ENCODE measurements at regions not wholly inside any gene's neighbourhood (a gene's known extent, or its start where the extent isn't known, plus 50 kb on each side); places are given as distances from the start of the nearest gene placed in this dataset.

DNA sequence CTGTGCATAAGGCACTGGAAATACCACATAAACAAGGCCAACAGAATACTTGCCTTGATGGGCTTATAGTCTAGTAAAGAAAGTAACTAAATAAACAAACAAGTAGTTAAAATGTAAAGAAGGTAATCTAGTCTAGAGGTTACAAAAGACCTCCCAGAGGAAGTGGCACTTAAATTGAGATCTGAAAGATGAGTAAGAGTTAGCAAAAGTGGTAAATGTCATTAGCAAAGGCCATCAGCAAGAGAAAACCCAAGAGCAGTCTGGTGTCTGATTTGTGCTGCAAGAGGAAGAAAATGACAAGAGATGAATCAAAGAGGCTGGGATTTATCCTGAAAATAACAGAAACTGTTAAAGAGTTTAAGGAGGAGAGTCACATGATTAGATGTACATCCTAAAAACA lies 96.6 kb upstream of the SMLR1 start:
- Histone ChIP-seq H3K18ac (ENCODE audit: low read length) (no peak overlapping the region), H3K79me1 (ENCODE audit: low read length) (no peaks in the 10 kb centered on the region), H3K4me1 (ENCODE audit: control insufficient read depth in 1 of 2, insufficient read depth in 2 of 2, low read length in 2 of 2) (no peaks in the 10 kb centered on the region), H3K4me3 (ENCODE audit: low read depth, low read length) (no peak overlapping the region), H4K12ac (ENCODE audit: low read depth, low read length) (no peak overlapping the region), H2BK5ac (ENCODE audit: low read depth, low read length, poor library complexity) (no peak overlapping the region), H2BK12ac (ENCODE audit: low read length) (no peak overlapping the region), H3K9me3 (ENCODE audit: insufficient read depth, low read depth, low read length) (no peaks in the 10 kb centered on the region), H3K27ac (ENCODE audit: low read depth, low read length) (no peak overlapping the region), H2BK120ac (ENCODE audit: insufficient read depth, low read length, poor library complexity) (no peak overlapping the region), H4K91ac (ENCODE audit: low read depth, low read length) (no peak overlapping the region), H3K79me2 (ENCODE audit: control insufficient read depth, insufficient read depth, low read length, poor library complexity) (no peaks in the 10 kb centered on the region), H3K27me3 (ENCODE audit: insufficient read depth, low read length) (no peaks in the 10 kb centered on the region), H2AFZ (ENCODE audit: insufficient read depth, low read length, poor library complexity) (no peak overlapping the region), H3K36me3 (ENCODE audit: control insufficient read depth in 1 of 2, insufficient read depth in 2 of 2, low read length in 2 of 2) (no peaks in the 10 kb centered on the region), H3K9ac (ENCODE audit: low read length) (no peak overlapping the region), H3K4me2 (ENCODE audit: low read length) (no peak overlapping the region), H3K14ac (ENCODE audit: low read length) (no peak overlapping the region), H3K4ac (ENCODE audit: low read depth, low read length) (no peak overlapping the region), H2AK5ac (ENCODE audit: low read length) (no peak overlapping the region), H4K8ac (ENCODE audit: low read depth, low read length) (no peak overlapping the region), H3K23ac (ENCODE audit: low read length) (no peak overlapping the region)
- no peak for DNase-seq

DNA sequence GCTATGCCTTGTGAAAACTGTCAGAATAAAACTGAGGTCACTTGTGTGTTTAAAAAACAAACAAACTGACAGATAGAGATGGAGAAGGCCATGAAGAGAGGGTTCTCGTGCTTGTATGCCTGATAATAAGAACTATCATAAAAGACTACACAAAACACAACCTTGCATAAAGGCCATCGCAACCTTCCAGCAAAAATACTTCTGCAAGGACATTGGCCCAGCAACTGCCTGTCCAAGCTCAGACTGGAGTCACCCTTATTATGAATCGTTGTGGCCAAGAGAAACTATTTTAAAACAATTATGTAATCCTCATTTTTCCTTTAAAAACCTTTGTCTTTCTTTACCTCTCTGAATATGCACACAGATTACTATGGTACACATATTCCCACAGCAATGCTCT lies 93.0 kb upstream of the SMLR1 start:
- WGBS (ENCODE audit: extremely low coverage, insufficient coverage, insufficient read length) = no CpG with 5 or more reads among the region's 3 CpGs

DNA sequence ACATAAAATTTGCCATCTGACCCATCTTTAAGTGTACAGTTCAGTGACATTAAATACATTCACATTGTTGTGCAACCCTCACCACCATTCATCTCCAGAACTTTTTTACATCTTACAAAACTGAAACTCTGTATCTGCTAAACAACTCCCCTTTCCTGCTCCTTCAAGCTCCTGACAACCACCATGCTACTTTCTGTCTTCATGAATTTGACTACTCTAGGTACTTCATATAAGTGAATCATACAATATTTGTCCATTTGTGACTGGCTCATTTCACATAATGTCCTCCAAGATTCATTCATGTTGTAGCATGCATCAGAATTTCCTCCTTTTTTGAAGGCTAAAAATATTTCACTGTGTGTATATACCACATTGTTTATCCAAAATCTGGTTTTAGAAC lies 86.9 kb upstream of the SMLR1 start:
- no peak overlapping the region for H3K9ac ChIP-seq (ENCODE audit: low read length)
- H3K4me2 ChIP-seq (ENCODE audit: low read length) = no peak overlapping the region

More for the DNA sequence above, 93.0 kb upstream of the SMLR1 start:
- no peak overlapping the region for H2AK5ac ChIP-seq (ENCODE audit: low read length)
- no peaks in the 10 kb centered on the region for H3K4me1 ChIP-seq (ENCODE audit: control insufficient read depth in 1 of 2, insufficient read depth in 2 of 2, low read length in 2 of 2)
- no peak overlapping the region for H4K8ac ChIP-seq (ENCODE audit: low read depth, low read length)
- H4K91ac ChIP-seq (ENCODE audit: low read depth, low read length) = no peak overlapping the region
- no peak overlapping the region for H2BK12ac ChIP-seq (ENCODE audit: low read length)
- H3K9ac ChIP-seq (ENCODE audit: low read length) = no peak overlapping the region
- H3K23ac ChIP-seq (ENCODE audit: low read length) = no peak overlapping the region
- H2BK5ac ChIP-seq (ENCODE audit: low read depth, low read length, poor library complexity) = no peak overlapping the region
- no peak overlapping the region for H4K12ac ChIP-seq (ENCODE audit: low read depth, low read length)
- no peak overlapping the region for H3K4me3 ChIP-seq (ENCODE audit: low read depth, low read length)
- no peak overlapping the region for H3K14ac ChIP-seq (ENCODE audit: low read length)
- no peak overlapping the region for H3K4ac ChIP-seq (ENCODE audit: low read depth, low read length)
- H3K79me2 ChIP-seq (ENCODE audit: control insufficient read depth, insufficient read depth, low read length, poor library complexity) = no peaks in the 10 kb centered on the region
- H2AFZ ChIP-seq (ENCODE audit: insufficient read depth, low read length, poor library complexity) = no peak overlapping the region
- no peak overlapping the region for H3K27ac ChIP-seq (ENCODE audit: low read depth, low read length)
- no peaks in the 10 kb centered on the region for H3K36me3 ChIP-seq (ENCODE audit: control insufficient read depth in 1 of 2, insufficient read depth in 2 of 2, low read length in 2 of 2)
- no peak overlapping the region for H3K18ac ChIP-seq (ENCODE audit: low read length)
- no peaks in the 10 kb centered on the region for H3K27me3 ChIP-seq (ENCODE audit: insufficient read depth, low read length)
- no peaks in the 10 kb centered on the region for H3K79me1 ChIP-seq (ENCODE audit: low read length)
- DNase-seq = no peak
- no peak overlapping the region for H2BK120ac ChIP-seq (ENCODE audit: insufficient read depth, low read length, poor library complexity)
- no peak overlapping the region for H3K4me2 ChIP-seq (ENCODE audit: low read length)
- H3K9me3 ChIP-seq (ENCODE audit: insufficient read depth, low read depth, low read length) = no peaks in the 10 kb centered on the region

DNA sequence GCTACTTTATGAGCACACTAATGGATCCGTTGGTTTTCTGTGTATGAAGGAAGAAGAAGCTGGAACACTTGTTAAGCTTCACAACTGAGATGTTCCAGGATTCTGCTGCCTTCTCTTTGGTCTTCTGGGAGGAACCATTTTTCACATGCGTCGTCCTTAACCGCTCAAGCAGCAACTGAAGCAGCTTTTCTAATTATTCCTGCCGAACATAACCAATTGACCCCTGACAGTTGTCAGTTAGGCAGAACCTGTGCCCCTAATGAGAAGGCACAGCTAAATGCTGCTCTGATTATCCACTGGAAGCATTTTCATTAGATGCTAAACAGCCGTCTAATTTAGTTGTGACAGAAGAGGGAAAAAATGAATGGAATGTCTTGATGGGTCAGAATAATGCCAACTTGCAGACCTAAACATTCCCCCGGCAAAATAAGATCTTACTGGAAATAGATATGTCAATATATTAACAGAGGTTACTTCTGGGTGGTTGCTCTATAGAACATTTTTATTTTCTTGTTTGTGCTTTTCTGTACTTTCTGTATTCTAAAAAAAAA lies 85.0 kb upstream of the SMLR1 start:
- Histone ChIP-seq H2BK12ac (ENCODE audit: low read length) (no peak overlapping the region), H4K8ac (ENCODE audit: low read depth, low read length) (no peak overlapping the region), H3K27ac (ENCODE audit: low read depth, low read length) (no peak overlapping the region), H2AK5ac (ENCODE audit: low read length) (no peak overlapping the region), H3K23ac (ENCODE audit: low read length) (no peak overlapping the region), H3K18ac (ENCODE audit: low read length) (no peak overlapping the region), H3K4me3 (ENCODE audit: low read depth, low read length) (no peak overlapping the region), H2BK120ac (ENCODE audit: insufficient read depth, low read length, poor library complexity) (no peak overlapping the region), H3K9me3 (ENCODE audit: insufficient read depth, low read depth, low read length) (peaks cover 2% of the 10 kb centered on the region), H3K4ac (ENCODE audit: low read depth, low read length) (no peak overlapping the region), H3K27me3 (ENCODE audit: insufficient read depth, low read length) (no peaks in the 10 kb centered on the region), H4K91ac (ENCODE audit: low read depth, low read length) (no peak overlapping the region), H3K9ac (ENCODE audit: low read length) (no peak overlapping the region), H4K12ac (ENCODE audit: low read depth, low read length) (no peak overlapping the region), H3K36me3 (ENCODE audit: control insufficient read depth in 1 of 2, insufficient read depth in 2 of 2, low read length in 2 of 2) (no peaks in the 10 kb centered on the region), H3K14ac (ENCODE audit: low read length) (no peak overlapping the region), H3K79me1 (ENCODE audit: low read length) (no peaks in the 10 kb centered on the region), H2BK5ac (ENCODE audit: low read depth, low read length, poor library complexity) (no peak overlapping the region), H2AFZ (ENCODE audit: insufficient read depth, low read length, poor library complexity) (no peak overlapping the region), H3K4me2 (ENCODE audit: low read length) (peak overlapping the region; percentile 6), H3K4me1 (ENCODE audit: control insufficient read depth in 1 of 2, insufficient read depth in 2 of 2, low read length in 2 of 2) (peaks cover 4 to 5% of the 10 kb centered on the region in 2 experiments), H3K79me2 (ENCODE audit: control insufficient read depth, insufficient read depth, low read length, poor library complexity) (no peaks in the 10 kb centered on the region)
- DNase-seq = no peak
- WGBS (ENCODE audit: extremely low coverage, insufficient coverage, insufficient read length) = no CpG with 5 or more reads among the region's 7 CpGs

More for the DNA sequence above, 86.9 kb upstream of the SMLR1 start:
- Histone ChIP-seq H4K91ac (ENCODE audit: low read depth, low read length) (no peak overlapping the region), H3K4me3 (ENCODE audit: low read depth, low read length) (no peak overlapping the region), H2AK5ac (ENCODE audit: low read length) (no peak overlapping the region), H3K27me3 (ENCODE audit: insufficient read depth, low read length) (no peaks in the 10 kb centered on the region), H4K12ac (ENCODE audit: low read depth, low read length) (no peak overlapping the region), H2BK12ac (ENCODE audit: low read length) (no peak overlapping the region), H4K8ac (ENCODE audit: low read depth, low read length) (no peak overlapping the region), H3K4ac (ENCODE audit: low read depth, low read length) (no peak overlapping the region), H3K18ac (ENCODE audit: low read length) (no peak overlapping the region), H2AFZ (ENCODE audit: insufficient read depth, low read length, poor library complexity) (no peak overlapping the region), H3K27ac (ENCODE audit: low read depth, low read length) (no peak overlapping the region), H3K9me3 (ENCODE audit: insufficient read depth, low read depth, low read length) (no peaks in the 10 kb centered on the region), H3K4me1 (ENCODE audit: control insufficient read depth in 1 of 2, insufficient read depth in 2 of 2, low read length in 2 of 2) (peaks cover 4 to 5% of the 10 kb centered on the region in 2 experiments), H3K23ac (ENCODE audit: low read length) (no peak overlapping the region), H3K79me2 (ENCODE audit: control insufficient read depth, insufficient read depth, low read length, poor library complexity) (no peaks in the 10 kb centered on the region), H3K14ac (ENCODE audit: low read length) (no peak overlapping the region), H3K36me3 (ENCODE audit: control insufficient read depth in 1 of 2, insufficient read depth in 2 of 2, low read length in 2 of 2) (no peaks in the 10 kb centered on the region), H2BK5ac (ENCODE audit: low read depth, low read length, poor library complexity) (no peak overlapping the region), H2BK120ac (ENCODE audit: insufficient read depth, low read length, poor library complexity) (no peak overlapping the region), H3K79me1 (ENCODE audit: low read length) (no peaks in the 10 kb centered on the region)
- DNase-seq = no peak

All from trophoblast cell (in vitro differentiated cells and primary cell).